ENCODE measurements at regions not wholly inside any gene's neighbourhood (a gene's known extent, or its start where the extent isn't known, plus 50 kb on each side); places are given as distances from the start of the nearest gene placed in this dataset.

GRCh38 chr1:5725855-5726585 lies 266.2 kb downstream of the NPHP4 start:
- Mint-ChIP-seq H3K27me3 (ENCODE audit: low read depth) (peaks cover 5% of the 10 kb centered on the region), H3K4me3 (no peak overlapping the region), H3K4me1 (ENCODE audit: low read depth) (no peaks in the 10 kb centered on the region), H3K9me3 (no peaks in the 10 kb centered on the region), H3K36me3 (ENCODE audit: insufficient read depth) (no peaks in the 10 kb centered on the region)
- DNase-seq: no peak
- no peak for ATAC-seq

GRCh38 chr1:5725406-5725805 lies 266.8 kb downstream of the NPHP4 start:
- H3K36me3 Mint-ChIP-seq (ENCODE audit: insufficient read depth): no peaks in the 10 kb centered on the region
- H3K27me3 Mint-ChIP-seq (ENCODE audit: low read depth): peaks cover 5% of the 10 kb centered on the region
- DNase-seq: no peak
- H3K4me3 Mint-ChIP-seq: no peak overlapping the region
- no peak for ATAC-seq
- H3K9me3 Mint-ChIP-seq: no peaks in the 10 kb centered on the region
- H3K4me1 Mint-ChIP-seq (ENCODE audit: low read depth): no peaks in the 10 kb centered on the region

- DNase-seq (no peak), ATAC-seq (no peak)
- H3K27me3 Mint-ChIP-seq (ENCODE audit: low read depth): peaks cover 5% of the 10 kb centered on the region
- no peaks in the 10 kb centered on the region for H3K36me3 Mint-ChIP-seq (ENCODE audit: insufficient read depth)
- H3K9me3 Mint-ChIP-seq: no peaks in the 10 kb centered on the region
- no peaks in the 10 kb centered on the region for H3K4me1 Mint-ChIP-seq (ENCODE audit: low read depth)
- no peak overlapping the region for H3K4me3 Mint-ChIP-seq
Observed at GRCh38 chr1:5724847-5725246, 267.4 kb downstream of the NPHP4 start.

GRCh38 chr1:5722635-5723164 lies 269.5 kb downstream of the NPHP4 start:
- ATAC-seq (no peak), DNase-seq (no peak)
- Mint-ChIP-seq H3K27me3 (ENCODE audit: low read depth) (peaks cover under 1% of the 10 kb centered on the region), H3K4me3 (no peak overlapping the region), H3K36me3 (ENCODE audit: insufficient read depth) (no peaks in the 10 kb centered on the region), H3K4me1 (ENCODE audit: low read depth) (no peaks in the 10 kb centered on the region), H3K9me3 (no peaks in the 10 kb centered on the region)

DNA sequence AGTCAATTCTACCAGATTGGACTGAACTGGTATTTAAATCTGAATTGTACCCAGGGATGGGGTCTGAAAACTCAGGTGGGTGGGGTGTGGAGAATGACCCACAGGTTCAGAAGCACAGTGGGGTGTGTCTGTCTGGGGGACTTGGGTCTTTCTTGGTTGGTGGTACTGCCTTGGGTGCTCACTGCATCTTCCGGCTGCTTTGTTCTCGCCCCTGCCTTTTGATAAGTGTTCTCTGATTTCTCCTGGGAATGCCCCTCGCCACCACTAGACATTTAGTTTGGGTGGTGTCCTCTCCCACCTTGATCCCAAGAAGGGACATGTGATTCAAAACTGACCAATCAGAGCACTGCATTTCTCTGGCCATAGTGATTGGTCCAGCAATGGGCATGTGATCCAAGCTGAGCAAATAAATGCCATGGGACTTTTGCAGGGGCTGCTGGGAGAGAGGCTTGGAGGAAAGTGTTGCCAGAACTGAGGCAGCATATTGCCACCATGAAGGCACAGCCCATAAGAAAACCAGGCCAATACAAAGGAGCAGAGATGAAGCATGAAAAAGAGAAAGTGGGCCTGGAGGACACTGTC lies 270.5 kb downstream of the NPHP4 start:
- no peaks in the 10 kb centered on the region for H3K36me3 Mint-ChIP-seq (ENCODE audit: insufficient read depth)
- no peaks in the 10 kb centered on the region for H3K9me3 Mint-ChIP-seq
- DNase-seq: no peak
- no peak for ATAC-seq
- H3K4me1 Mint-ChIP-seq (ENCODE audit: low read depth): no peaks in the 10 kb centered on the region
- no peak overlapping the region for H3K4me3 Mint-ChIP-seq
- H3K27me3 Mint-ChIP-seq (ENCODE audit: low read depth): peaks cover 4% of the 10 kb centered on the region

- H3K9me3 Mint-ChIP-seq: no peaks in the 10 kb centered on the region
- no peaks in the 10 kb centered on the region for H3K4me1 Mint-ChIP-seq (ENCODE audit: low read depth)
- no peaks in the 10 kb centered on the region for H3K36me3 Mint-ChIP-seq (ENCODE audit: insufficient read depth)
- H3K4me3 Mint-ChIP-seq: no peak overlapping the region
- ATAC-seq (no peak), DNase-seq (no peak)
- H3K27me3 Mint-ChIP-seq (ENCODE audit: low read depth): peaks cover 7% of the 10 kb centered on the region
Observed at GRCh38 chr1:5720936-5721335, 271.3 kb downstream of the NPHP4 start.

- Mint-ChIP-seq H3K4me1 (ENCODE audit: low read depth) (no peaks in the 10 kb centered on the region), H3K4me3 (no peak overlapping the region), H3K36me3 (ENCODE audit: insufficient read depth) (no peaks in the 10 kb centered on the region), H3K9me3 (no peaks in the 10 kb centered on the region), H3K27me3 (ENCODE audit: low read depth) (peaks cover 7% of the 10 kb centered on the region)
- no peak for DNase-seq
- no peak for ATAC-seq
Observed at GRCh38 chr1:5720484-5720883, 271.7 kb downstream of the NPHP4 start.

DNA sequence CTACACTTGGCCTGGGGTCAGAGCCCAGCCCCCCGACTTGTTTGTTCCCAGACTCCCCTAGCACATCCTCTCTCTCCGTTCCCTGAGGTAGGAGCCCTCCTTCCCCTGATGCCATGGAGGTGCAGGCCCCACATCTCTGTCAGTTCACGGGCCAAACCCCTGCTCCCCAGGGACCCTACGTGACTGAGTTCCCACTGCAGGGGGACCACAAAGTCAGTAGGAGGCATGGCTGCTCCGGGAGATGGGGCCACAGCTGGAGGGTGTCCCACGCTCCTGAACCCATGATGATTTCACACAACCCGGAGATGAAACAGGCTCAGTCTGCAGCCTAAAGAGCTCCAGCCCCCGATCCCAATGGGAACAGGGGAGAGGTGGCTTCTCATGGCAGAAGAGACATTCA lies 272.2 kb downstream of the NPHP4 start:
- DNase-seq: no peak
- Mint-ChIP-seq H3K9me3 (no peaks in the 10 kb centered on the region), H3K36me3 (ENCODE audit: insufficient read depth) (no peaks in the 10 kb centered on the region), H3K27me3 (ENCODE audit: low read depth) (peaks cover 9% of the 10 kb centered on the region), H3K4me1 (ENCODE audit: low read depth) (no peaks in the 10 kb centered on the region), H3K4me3 (no peak overlapping the region)
- ATAC-seq: no peak

GRCh38 chr1:5718831-5719632 lies 273.2 kb downstream of the NPHP4 start:
- no peaks in the 10 kb centered on the region for H3K4me1 Mint-ChIP-seq (ENCODE audit: low read depth)
- no peaks in the 10 kb centered on the region for H3K36me3 Mint-ChIP-seq (ENCODE audit: insufficient read depth)
- no peak overlapping the region for H3K4me3 Mint-ChIP-seq
- ATAC-seq (no peak), DNase-seq (no peak)
- peaks cover 10% of the 10 kb centered on the region for H3K27me3 Mint-ChIP-seq (ENCODE audit: low read depth)
- peaks cover 3% of the 10 kb centered on the region for H3K9me3 Mint-ChIP-seq

DNA sequence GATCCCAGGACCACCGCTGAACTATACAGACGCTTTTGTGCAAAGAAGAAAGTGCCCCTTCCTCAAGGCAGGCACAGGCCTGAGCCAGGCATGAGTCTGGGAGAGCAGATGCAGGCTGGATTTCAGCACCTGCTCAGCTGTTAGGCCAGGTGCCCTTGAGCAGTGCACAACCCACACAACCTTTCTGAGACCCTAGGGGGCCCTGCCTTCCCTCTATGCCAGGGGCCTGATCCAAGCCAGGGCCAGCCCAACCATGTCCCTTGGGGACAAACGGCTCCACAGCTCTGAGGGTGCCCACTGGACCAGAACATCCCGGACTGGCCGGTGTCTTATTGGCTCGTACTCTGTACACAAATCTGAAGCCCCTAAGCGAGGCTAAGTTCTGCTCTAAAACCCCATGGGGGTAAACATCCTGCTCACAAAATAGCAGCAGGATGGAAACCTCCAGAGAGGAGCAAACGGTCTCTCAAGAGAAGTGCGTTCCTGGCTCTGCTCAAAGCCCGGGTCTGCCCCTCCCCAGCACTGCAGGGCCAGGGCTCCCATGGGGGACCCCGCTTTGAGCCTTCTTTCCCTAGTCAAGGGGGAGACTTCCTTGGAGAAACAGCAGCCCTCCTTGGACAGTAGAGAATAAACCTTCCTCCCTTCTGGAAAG lies 275.1 kb downstream of the NPHP4 start:
- no peak for ATAC-seq

DNA sequence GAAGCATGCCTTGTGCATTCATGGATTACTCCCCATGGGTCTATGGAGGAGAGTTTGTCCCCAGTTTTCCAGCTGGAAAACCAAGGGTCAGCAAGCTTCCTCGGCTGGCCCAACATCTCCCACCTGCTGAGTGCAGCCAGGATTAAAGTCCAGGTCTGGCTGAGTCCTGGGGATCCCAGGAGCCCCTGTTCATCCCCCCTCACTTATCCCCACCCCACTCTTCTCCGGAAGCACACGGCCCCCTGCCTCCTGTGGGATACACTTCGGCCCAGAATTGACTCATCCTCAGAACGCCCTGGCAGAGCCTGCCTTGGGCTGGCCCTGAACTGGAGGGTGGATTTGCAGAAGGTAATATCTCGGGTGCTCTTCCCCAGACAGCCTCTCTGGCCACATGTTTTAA lies 276.1 kb downstream of the NPHP4 start:
- Mint-ChIP-seq H3K27me3 (ENCODE audit: low read depth) (peaks cover 10% of the 10 kb centered on the region), H3K4me1 (ENCODE audit: low read depth) (no peaks in the 10 kb centered on the region), H3K36me3 (ENCODE audit: insufficient read depth) (no peaks in the 10 kb centered on the region), H3K9me3 (peaks cover 3% of the 10 kb centered on the region), H3K4me3 (no peak overlapping the region)
- DNase-seq: no peak
- no peak for ATAC-seq

More for the DNA sequence above, 275.1 kb downstream of the NPHP4 start:
- Mint-ChIP-seq H3K9me3 (peaks cover 3% of the 10 kb centered on the region), H3K27me3 (ENCODE audit: low read depth) (peaks cover 10% of the 10 kb centered on the region), H3K36me3 (ENCODE audit: insufficient read depth) (no peaks in the 10 kb centered on the region), H3K4me1 (ENCODE audit: low read depth) (no peaks in the 10 kb centered on the region), H3K4me3 (no peak overlapping the region)
- no peak for DNase-seq

- ATAC-seq (peak in 1 of 2 donors; percentile 48), DNase-seq (no peak)
- no peaks in the 10 kb centered on the region for H3K4me1 Mint-ChIP-seq (ENCODE audit: low read depth)
- H3K27me3 Mint-ChIP-seq (ENCODE audit: low read depth): peaks cover 12% of the 10 kb centered on the region
- H3K36me3 Mint-ChIP-seq (ENCODE audit: insufficient read depth): no peaks in the 10 kb centered on the region
- peaks cover 3% of the 10 kb centered on the region for H3K9me3 Mint-ChIP-seq
- no peak overlapping the region for H3K4me3 Mint-ChIP-seq
Observed at GRCh38 chr1:5713101-5714010, 278.9 kb downstream of the NPHP4 start.

DNA sequence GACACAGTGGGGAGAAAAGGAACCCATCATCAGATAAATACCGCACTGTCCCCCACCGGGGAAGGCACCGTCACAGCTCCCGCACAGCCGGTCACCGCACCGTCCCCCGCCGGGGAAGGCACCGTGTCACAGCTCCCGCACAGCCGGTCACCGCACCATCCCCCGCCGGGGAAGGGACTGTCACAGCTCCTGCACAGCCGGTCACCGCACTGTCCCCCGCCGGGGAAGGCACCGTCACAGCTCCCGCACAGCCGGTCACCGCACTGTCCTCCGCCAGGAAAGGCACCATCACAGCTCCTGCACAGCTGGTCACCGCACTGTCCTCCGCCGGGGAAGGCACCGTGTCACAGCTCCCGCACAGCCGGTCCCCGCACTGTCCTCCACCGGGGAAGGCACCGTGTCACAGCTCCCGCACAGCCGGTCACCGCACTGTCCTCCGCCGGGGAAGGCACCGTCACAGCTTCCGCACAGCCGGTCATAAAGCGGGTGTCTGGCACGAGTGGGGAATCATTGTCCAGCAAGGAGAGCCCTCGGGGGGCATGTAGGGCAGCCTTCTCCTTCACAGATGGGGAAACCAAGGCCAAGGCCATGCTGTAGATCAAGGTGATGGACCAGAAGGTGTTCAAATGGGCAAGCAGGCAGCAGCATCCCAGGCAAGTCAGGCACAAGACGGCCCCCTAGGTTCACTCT lies 280.1 kb downstream of the NPHP4 start:
- ATAC-seq (no peak), DNase-seq (no peak)
- H3K27me3 Mint-ChIP-seq (ENCODE audit: low read depth): peaks cover 9% of the 10 kb centered on the region
- no peaks in the 10 kb centered on the region for H3K36me3 Mint-ChIP-seq (ENCODE audit: insufficient read depth)
- H3K9me3 Mint-ChIP-seq: peaks cover 3% of the 10 kb centered on the region
- no peak overlapping the region for H3K4me3 Mint-ChIP-seq
- no peaks in the 10 kb centered on the region for H3K4me1 Mint-ChIP-seq (ENCODE audit: low read depth)

Data from activated T-cell treated with anti-CD3 and anti-CD28 coated beads, Interleukin-2, amount 50 U/mL, for 4 hours (primary cell).